H7 (cell line): ENCODE measurements at regions not wholly inside any gene's neighbourhood (a gene's known extent, or its start where the extent isn't known, plus 50 kb on each side); places are given as distances from the start of the nearest gene placed in this dataset.

Source experiments
- DNase-seq: peaks from one replicate; pipeline ENCODE4 v3.0.0; 2012
- H3K27me3 ChIP-seq: 2 replicates; pipeline ENCODE4 v1.6.0; 2011; ENCODE audit warnings: mild to moderate bottlenecking, low read length; ENCODE audit not compliant: control insufficient read depth, insufficient read depth
- H3K36me3 ChIP-seq: replicated peaks from 2 replicates; pipeline ENCODE4 v1.5.1; 2011; ENCODE audit warnings: low read length; ENCODE audit not compliant: control insufficient read depth, insufficient read depth
- H3K4me3 ChIP-seq: 2 replicates; pipeline ENCODE4 v1.5.1; 2011; ENCODE audit warnings: low read depth, mild to moderate bottlenecking, control low read depth, low read length, moderate library complexity; ENCODE audit not compliant: insufficient read depth

- DNase-seq, result no peak
- Histone ChIP-seq H3K36me3 (no peaks in the 10 kb centered on the region), H3K4me3 (no peak overlapping the region), H3K27me3 (no peaks in the 10 kb centered on the region)
Measured at GRCh38 chr2:143953451-143954030, 566.4 kb downstream of the ZEB2 start.

- H3K27me3 ChIP-seq, result no peaks in the 10 kb centered on the region
- no peaks in the 10 kb centered on the region for H3K36me3 ChIP-seq
- DNase-seq, result no peak
- no peak overlapping the region for H3K4me3 ChIP-seq
Measured at GRCh38 chr2:143952536-143952935, 567.4 kb downstream of the ZEB2 start.

- H3K36me3 ChIP-seq, result no peaks in the 10 kb centered on the region
- no peak overlapping the region for H3K4me3 ChIP-seq
- no peaks in the 10 kb centered on the region for H3K27me3 ChIP-seq
- no peak for DNase-seq
Measured at GRCh38 chr2:143950704-143951103, 569.2 kb downstream of the ZEB2 start.

GRCh38 chr2:143949121-143949848 lies 570.6 kb downstream of the ZEB2 start:
- no peak for DNase-seq
- no peak overlapping the region for H3K4me3 ChIP-seq

GRCh38 chr2:143948710-143949109 lies 571.2 kb downstream of the ZEB2 start:
- H3K36me3 ChIP-seq, result no peaks in the 10 kb centered on the region
- no peaks in the 10 kb centered on the region for H3K27me3 ChIP-seq
- DNase-seq, result no peak
- H3K4me3 ChIP-seq, result no peak overlapping the region

More at GRCh38 chr2:143949121-143949848, 570.6 kb downstream of the ZEB2 start:
- Histone ChIP-seq H3K27me3 (no peaks in the 10 kb centered on the region), H3K36me3 (no peaks in the 10 kb centered on the region)

- H3K4me3 ChIP-seq, result no peak overlapping the region
- no peak for DNase-seq
- H3K36me3 ChIP-seq, result no peaks in the 10 kb centered on the region
- no peaks in the 10 kb centered on the region for H3K27me3 ChIP-seq
Measured at GRCh38 chr2:143946436-143947391, 573.2 kb downstream of the ZEB2 start.

- H3K4me3 ChIP-seq, result no peak overlapping the region
- DNase-seq, result no peak
Measured at GRCh38 chr2:143942486-143942885, 577.4 kb downstream of the ZEB2 start.

GRCh38 chr2:143940720-143941119 lies 579.2 kb downstream of the ZEB2 start:
- DNase-seq, result no peak
- Histone ChIP-seq H3K27me3 (peaks cover 15% of the 10 kb centered on the region), H3K36me3 (no peaks in the 10 kb centered on the region), H3K4me3 (no peak overlapping the region)

More at GRCh38 chr2:143942486-143942885, 577.4 kb downstream of the ZEB2 start:
- H3K36me3 ChIP-seq, result no peaks in the 10 kb centered on the region
- H3K27me3 ChIP-seq, result no peaks in the 10 kb centered on the region

GRCh38 chr2:143939626-143940330 lies 580.1 kb downstream of the ZEB2 start:
- H3K4me3 ChIP-seq, result no peak overlapping the region
- no peak for DNase-seq
- peaks cover 16% of the 10 kb centered on the region for H3K27me3 ChIP-seq
- no peaks in the 10 kb centered on the region for H3K36me3 ChIP-seq

- Histone ChIP-seq H3K36me3 (no peaks in the 10 kb centered on the region), H3K27me3 (peaks cover 16% of the 10 kb centered on the region), H3K4me3 (peak overlapping the region; percentile 59)
- DNase-seq, result peak; percentile 51
Measured at GRCh38 chr2:143937723-143938350, 582.1 kb downstream of the ZEB2 start.

- Histone ChIP-seq H3K4me3 (peak overlapping the region; percentile 59), H3K36me3 (no peaks in the 10 kb centered on the region), H3K27me3 (peaks cover 16% of the 10 kb centered on the region)
- DNase-seq, result peak; percentile 82
Measured at GRCh38 chr2:143936848-143937722, 582.8 kb downstream of the ZEB2 start.

- no peak for DNase-seq
- no peaks in the 10 kb centered on the region for H3K36me3 ChIP-seq
- peaks cover 16% of the 10 kb centered on the region for H3K27me3 ChIP-seq
Measured at GRCh38 chr2:143936538-143936847, 583.4 kb downstream of the ZEB2 start.

GRCh38 chr2:143935482-143935752 lies 584.5 kb downstream of the ZEB2 start:
- Histone ChIP-seq H3K4me3 (no peak overlapping the region), H3K27me3 (peaks cover 16% of the 10 kb centered on the region), H3K36me3 (no peaks in the 10 kb centered on the region)
- DNase-seq, result no peak

More at GRCh38 chr2:143936538-143936847, 583.4 kb downstream of the ZEB2 start:
- H3K4me3 ChIP-seq, result peak overlapping the region; percentile 59
